DLD1 (cell line): ENCODE measurements at regions not wholly inside any gene's neighbourhood (a gene's known extent, or its start where the extent isn't known, plus 50 kb on each side); places are given as distances from the start of the nearest gene placed in this dataset.

Experiments
- in situ Hi-C: cut with HindIII; loops from 2 replicates; pipeline ENCODE4 v1.10.0; 2017; ENCODE audit warnings: low sequenced_read_pairs

- in situ Hi-C loops = no loop called here
Observed at GRCh38 chr13:78428646-78429045, 174.7 kb downstream of the POU4F1 start.

- in situ Hi-C loops = no loop called here
Observed at GRCh38 chr13:78426183-78426582, 177.2 kb downstream of the POU4F1 start.

- in situ Hi-C loops = no loop called here
Observed at GRCh38 chr13:78420814-78421213, 182.5 kb downstream of the POU4F1 start.

- in situ Hi-C loops = no loop called here
Observed at GRCh38 chr13:78413887-78414553, 189.3 kb downstream of the POU4F1 start.

GRCh38 chr13:78410847-78411246 lies 192.5 kb downstream of the POU4F1 start:
- in situ Hi-C loops = no loop called here

GRCh38 chr13:78410164-78410563 lies 193.2 kb downstream of the POU4F1 start:
- in situ Hi-C loops = no loop called here

GRCh38 chr13:78409172-78409571 lies 194.2 kb downstream of the POU4F1 start:
- in situ Hi-C loops = no loop called here

GRCh38 chr13:78404846-78405360 lies 198.4 kb downstream of the POU4F1 start:
- in situ Hi-C loops = no loop called here

- in situ Hi-C loops = no loop called here
Observed at GRCh38 chr13:78402708-78403400, 200.5 kb downstream of the POU4F1 start.

- in situ Hi-C loops = no loop called here
Observed at GRCh38 chr13:78401873-78402707, 201.3 kb downstream of the POU4F1 start.

- in situ Hi-C loops = no loop called here
Observed at GRCh38 chr13:78398743-78399410, 204.5 kb downstream of the POU4F1 start.

GRCh38 chr13:78393286-78394142 lies 209.8 kb downstream of the POU4F1 start:
- in situ Hi-C loops = no loop called here

- in situ Hi-C loops = no loop called here
Observed at GRCh38 chr13:78383899-78384298, 219.5 kb downstream of the POU4F1 start.

GRCh38 chr13:78383071-78383484 lies 220.3 kb downstream of the POU4F1 start:
- in situ Hi-C loops = no loop called here

GRCh38 chr13:78382491-78382890 lies 220.9 kb downstream of the POU4F1 start:
- in situ Hi-C loops = no loop called here

GRCh38 chr13:78376822-78377221 lies 226.5 kb downstream of the POU4F1 start:
- in situ Hi-C loops = no loop called here

- in situ Hi-C loops = no loop called here
Observed at GRCh38 chr13:78376033-78376432, 227.3 kb downstream of the POU4F1 start.

- in situ Hi-C loops = no loop called here
Observed at GRCh38 chr13:78372581-78372980, 230.8 kb downstream of the POU4F1 start.

- in situ Hi-C loops = no loop called here
Observed at GRCh38 chr13:78370231-78370630, 233.1 kb downstream of the POU4F1 start.

GRCh38 chr13:78364711-78365110 lies 238.6 kb downstream of the POU4F1 start:
- in situ Hi-C loops = no loop called here
